Mesendoderm (in vitro differentiated cells): ENCODE measurements at regions not wholly inside any gene's neighbourhood (a gene's known extent, or its start where the extent isn't known, plus 50 kb on each side); places are given as distances from the start of the nearest gene placed in this dataset.

ENCODE experiments used
- DNase-seq: peaks from one replicate; pipeline ENCODE4 v3.0.0; 2013
- H2AK5ac ChIP-seq: 2 replicates; pipeline ENCODE4 v1.6.1; 2013; ENCODE audit warnings: low read length, inconsistent platforms
- H2BK120ac ChIP-seq: 2 replicates; pipeline ENCODE4 v1.6.1; 2013; ENCODE audit warnings: low read depth, mild to moderate bottlenecking, low read length, moderate library complexity, mixed read lengths
- H2BK15ac ChIP-seq: replicated peaks from 2 replicates; pipeline ENCODE4 v1.6.1; 2013; ENCODE audit warnings: low read depth, mild to moderate bottlenecking, moderate library complexity
- H2BK5ac ChIP-seq: 2 replicates; pipeline ENCODE4 v1.6.1; 2013; ENCODE audit warnings: low read length, inconsistent platforms
- H3K18ac ChIP-seq: 2 replicates; pipeline ENCODE4 v1.6.1; 2013; ENCODE audit warnings: mild to moderate bottlenecking, low read length, mixed read lengths
- H3K23ac ChIP-seq: one replicate; pipeline ENCODE4 v1.6.1; 2013; ENCODE audit warnings: low read length
- H3K27ac ChIP-seq: 2 replicates; pipeline ENCODE4 v1.5.1; 2013; ENCODE audit warnings: low read depth, mild to moderate bottlenecking, inconsistent platforms, low read length, moderate library complexity
- H3K27me3 ChIP-seq: 2 replicates; pipeline ENCODE4 v1.6.1; 2013; ENCODE audit warnings: low read length, control low read depth, mild to moderate bottlenecking, inconsistent platforms; ENCODE audit not compliant: insufficient read depth, poor library complexity
- H3K36me3 ChIP-seq: 2 replicates; pipeline ENCODE4 v1.6.1; 2013; ENCODE audit warnings: low read length, inconsistent platforms; ENCODE audit not compliant: control insufficient read depth, insufficient read depth
- H3K4ac ChIP-seq: one replicate; pipeline ENCODE4 v1.6.1; 2013; ENCODE audit warnings: low read depth, mild to moderate bottlenecking, low read length, moderate library complexity
- H3K4me1 ChIP-seq: 2 replicates; pipeline ENCODE4 v1.6.1; 2013; ENCODE audit warnings: low read depth, low read length, inconsistent platforms; ENCODE audit not compliant: control insufficient read depth
- H3K4me2 ChIP-seq: 2 replicates; pipeline ENCODE4 v1.6.1; 2013; ENCODE audit warnings: low read length
- H3K4me3 ChIP-seq: 2 replicates; pipeline ENCODE4 v1.5.1; 2013; ENCODE audit warnings: mild to moderate bottlenecking, low read length
- H3K56ac ChIP-seq: one replicate; pipeline ENCODE4 v1.6.1; 2013; ENCODE audit warnings: low read length
- H3K79me1 ChIP-seq: 2 replicates; pipeline ENCODE4 v1.6.1; 2013; ENCODE audit warnings: low read length, inconsistent platforms
- H3K79me2 ChIP-seq: 2 replicates; pipeline ENCODE4 v1.6.1; 2013; ENCODE audit warnings: mild to moderate bottlenecking, low read length; ENCODE audit not compliant: control insufficient read depth, insufficient read depth
- H3K9ac ChIP-seq: 2 replicates; pipeline ENCODE4 v1.6.1; 2013; ENCODE audit warnings: low read length, inconsistent platforms
- H4K5ac ChIP-seq: one replicate; pipeline ENCODE4 v1.6.1; 2013; ENCODE audit warnings: low read length
- H4K8ac ChIP-seq: one replicate; pipeline ENCODE4 v1.6.1; 2013; ENCODE audit warnings: low read depth, mild to moderate bottlenecking, control low read depth, low read length, moderate library complexity
- WGBS: extraction: QIAGEN DNeasy Blood & Tissue Kit; methylation state at CpG from one replicate; pipeline ENCODE4 v1.1.7; 2013; ENCODE audit warnings: low lambda C conversion rate, missing lambda C conversion rate; ENCODE audit not compliant: insufficient coverage; ENCODE audit errors: extremely low coverage; 5-methylcytosine and 5-hydroxymethylcytosine counted together

- H3K36me3 ChIP-seq: no peaks in the 10 kb centered on the region
- H3K27ac ChIP-seq: no peak overlapping the region
- H2BK120ac ChIP-seq: no peak overlapping the region
Measured at GRCh38 chr2:128834207-128834879, 515.7 kb upstream of the HS6ST1 start.

GRCh38 chr2:128834880-128835252, 516.2 kb upstream of the HS6ST1 start:
- Histone ChIP-seq H3K4me3 (no peak overlapping the region), H3K18ac (no peak overlapping the region), H3K9ac (no peak overlapping the region), H2BK120ac (no peak overlapping the region), H3K27ac (no peak overlapping the region), H2BK15ac (no peak overlapping the region), H3K36me3 (no peaks in the 10 kb centered on the region), H4K8ac (no peak overlapping the region), H3K79me1 (no peaks in the 10 kb centered on the region), H3K79me2 (no peaks in the 10 kb centered on the region), H2BK5ac (no peak overlapping the region), H3K56ac (no peak overlapping the region), H3K27me3 (no peaks in the 10 kb centered on the region), H3K4me2 (no peak overlapping the region), H2AK5ac (no peak overlapping the region), H3K4me1 (no peaks in the 10 kb centered on the region), H3K4ac (no peak overlapping the region), H3K23ac (no peak overlapping the region), H4K5ac (no peak overlapping the region)
- no peak for DNase-seq
- WGBS: no CpG with 5 or more reads among the region's 7 CpGs

More at GRCh38 chr2:128834207-128834879, 515.7 kb upstream of the HS6ST1 start:
- H4K8ac ChIP-seq: no peak overlapping the region
- no peaks in the 10 kb centered on the region for H3K4me1 ChIP-seq
- no peak overlapping the region for H4K5ac ChIP-seq
- no peak overlapping the region for H3K4me3 ChIP-seq
- no peak overlapping the region for H3K4ac ChIP-seq
- no peaks in the 10 kb centered on the region for H3K79me2 ChIP-seq
- H3K18ac ChIP-seq: no peak overlapping the region
- no peak for DNase-seq
- no peak overlapping the region for H2AK5ac ChIP-seq
- no peak overlapping the region for H2BK15ac ChIP-seq
- H3K27me3 ChIP-seq: no peaks in the 10 kb centered on the region
- no peak overlapping the region for H3K4me2 ChIP-seq
- H3K56ac ChIP-seq: no peak overlapping the region
- WGBS: no CpG with 5 or more reads among the region's 8 CpGs
- H3K9ac ChIP-seq: no peak overlapping the region
- H3K79me1 ChIP-seq: no peaks in the 10 kb centered on the region
- H3K23ac ChIP-seq: no peak overlapping the region
- H2BK5ac ChIP-seq: no peak overlapping the region

DNA sequence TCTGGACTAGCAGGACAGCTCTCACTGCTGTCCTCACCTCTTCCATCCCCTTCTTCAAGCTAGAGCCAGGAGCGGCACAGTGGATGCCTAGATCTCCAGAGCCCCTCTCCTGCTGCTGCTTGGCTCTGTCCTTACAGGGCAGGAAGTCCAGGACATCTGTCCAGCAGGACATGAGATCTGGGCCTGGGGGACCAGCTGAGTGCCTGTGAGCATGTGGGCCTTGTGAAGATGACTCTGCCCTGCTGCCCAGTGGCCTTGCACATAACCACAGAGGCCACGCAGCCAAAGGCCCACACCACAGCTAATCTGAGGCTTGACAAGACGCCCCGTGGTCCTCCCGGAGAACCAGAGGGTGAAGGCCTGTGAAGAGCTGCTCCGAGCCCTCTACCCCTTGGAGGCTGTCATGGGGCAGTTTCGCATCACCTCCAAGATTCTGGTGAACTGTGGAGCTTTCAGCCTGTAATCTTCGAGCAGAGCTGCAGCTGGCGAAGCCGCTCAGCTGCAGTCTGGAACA, 516.7 kb upstream of the HS6ST1 start:
- H3K4me2 ChIP-seq: no peak overlapping the region
- no peak for DNase-seq
- no peak overlapping the region for H2BK120ac ChIP-seq

GRCh38 chr2:128835974-128836373, 517.3 kb upstream of the HS6ST1 start:
- Histone ChIP-seq H3K27me3 (no peaks in the 10 kb centered on the region), H3K4me2 (no peak overlapping the region), H3K18ac (no peak overlapping the region), H3K79me1 (no peaks in the 10 kb centered on the region), H3K56ac (no peak overlapping the region), H2BK120ac (no peak overlapping the region), H3K9ac (no peak overlapping the region), H3K23ac (no peak overlapping the region), H4K5ac (no peak overlapping the region), H2AK5ac (no peak overlapping the region), H4K8ac (no peak overlapping the region), H3K4me1 (no peaks in the 10 kb centered on the region), H3K36me3 (no peaks in the 10 kb centered on the region), H2BK5ac (no peak overlapping the region), H3K4me3 (no peak overlapping the region), H3K4ac (no peak overlapping the region), H3K27ac (no peak overlapping the region), H2BK15ac (no peak overlapping the region), H3K79me2 (no peaks in the 10 kb centered on the region)
- no CpG with 5 or more reads among the region's 6 CpGs for WGBS
- DNase-seq: no peak

More for the DNA sequence above, 516.7 kb upstream of the HS6ST1 start:
- H3K79me1 ChIP-seq: no peaks in the 10 kb centered on the region
- no peak overlapping the region for H3K23ac ChIP-seq
- no peak overlapping the region for H3K4ac ChIP-seq
- H3K79me2 ChIP-seq: no peaks in the 10 kb centered on the region
- H3K18ac ChIP-seq: no peak overlapping the region
- no peak overlapping the region for H2BK5ac ChIP-seq
- no peak overlapping the region for H4K5ac ChIP-seq
- no CpG with 5 or more reads among the region's 10 CpGs for WGBS
- H3K4me1 ChIP-seq: no peaks in the 10 kb centered on the region
- no peaks in the 10 kb centered on the region for H3K27me3 ChIP-seq
- H3K56ac ChIP-seq: no peak overlapping the region
- no peak overlapping the region for H3K4me3 ChIP-seq
- no peaks in the 10 kb centered on the region for H3K36me3 ChIP-seq
- no peak overlapping the region for H3K27ac ChIP-seq
- no peak overlapping the region for H3K9ac ChIP-seq
- no peak overlapping the region for H4K8ac ChIP-seq
- peak overlapping the region; percentile 24 for H2AK5ac ChIP-seq
- H2BK15ac ChIP-seq: no peak overlapping the region

GRCh38 chr2:128836559-128837100, 518.0 kb upstream of the HS6ST1 start:
- H4K5ac ChIP-seq: no peak overlapping the region
- H3K79me2 ChIP-seq: no peaks in the 10 kb centered on the region
- H3K23ac ChIP-seq: no peak overlapping the region
- H3K56ac ChIP-seq: no peak overlapping the region
- H3K36me3 ChIP-seq: no peaks in the 10 kb centered on the region
- H4K8ac ChIP-seq: no peak overlapping the region
- no peaks in the 10 kb centered on the region for H3K4me1 ChIP-seq
- no peaks in the 10 kb centered on the region for H3K79me1 ChIP-seq
- H3K9ac ChIP-seq: no peak overlapping the region
- H2AK5ac ChIP-seq: no peak overlapping the region
- H3K27me3 ChIP-seq: no peaks in the 10 kb centered on the region
- no peak for DNase-seq
- no peak overlapping the region for H3K4me3 ChIP-seq
- no peak overlapping the region for H2BK120ac ChIP-seq
- H3K18ac ChIP-seq: no peak overlapping the region
- H3K4ac ChIP-seq: no peak overlapping the region
- no CpG with 5 or more reads among the region's 5 CpGs for WGBS
- no peak overlapping the region for H2BK5ac ChIP-seq
- H2BK15ac ChIP-seq: no peak overlapping the region
- no peak overlapping the region for H3K4me2 ChIP-seq
- no peak overlapping the region for H3K27ac ChIP-seq
